GM23338 (cell line): ENCODE measurements at regions not wholly inside any gene's neighbourhood (a gene's known extent, or its start where the extent isn't known, plus 50 kb on each side); places are given as distances from the start of the nearest gene placed in this dataset.

Experiments used
- ATAC-seq: fragments of 200-7000 bp; cut with Tn5 transposase; 3 replicates; pipeline ENCODE4 v1.9.1; 2020
- DNase-seq: peaks from one replicate; pipeline ENCODE4 v3.0.0-alpha.2; 2015; ENCODE audit warnings: low spot score
- H2AFZ ChIP-seq: fragments of 200-600 bp; sonication (generic); 2 replicates; pipeline ENCODE4 v1.8.0; 2016; ENCODE audit warnings: antibody characterized with exemption, mild to moderate bottlenecking, moderate library complexity
- H3F3A ChIP-seq: fragments of 200-600 bp; sonication (generic); replicated peaks from 2 replicates; pipeline ENCODE4 v1.8.0; 2017; ENCODE audit warnings: antibody characterized with exemption, mixed run types, low read depth
- H3K27ac ChIP-seq: fragments of 200-600 bp; sonication (generic); 2 replicates; pipeline ENCODE4 v1.6.1; 2016; ENCODE audit warnings: low read depth
- H3K27me3 ChIP-seq: fragments of 200-600 bp; sonication (generic); 2 replicates; pipeline ENCODE4 v1.8.0; 2016; ENCODE audit warnings: mild to moderate bottlenecking, mixed run types, moderate library complexity; ENCODE audit not compliant: insufficient read depth
- H3K36me3 ChIP-seq: fragments of 200-600 bp; sonication (generic); 2 replicates; pipeline ENCODE4 v1.8.0; 2016; ENCODE audit warnings: mild to moderate bottlenecking; ENCODE audit not compliant: insufficient read depth
- H3K4me1 ChIP-seq: fragments of 200-600 bp; sonication (generic); 2 replicates; pipeline ENCODE4 v1.8.0; 2016; ENCODE audit warnings: mild to moderate bottlenecking, moderate library complexity; ENCODE audit not compliant: insufficient read depth
- H3K4me2 ChIP-seq: fragments of 200-600 bp; sonication (generic); 2 replicates; pipeline ENCODE4 v1.7.1; 2017; ENCODE audit warnings: mixed run types
- H3K4me3 ChIP-seq: fragments of 200-600 bp; sonication (generic); 2 replicates; pipeline ENCODE4 v1.6.1; 2016; ENCODE audit warnings: mixed run types
- H3K79me2 ChIP-seq: fragments of 200-600 bp; sonication (generic); replicated peaks from 2 replicates; pipeline ENCODE4 v1.8.0; 2017; ENCODE audit warnings: mild to moderate bottlenecking; ENCODE audit not compliant: insufficient read depth
- H3K9me2 ChIP-seq: fragments of 200-600 bp; sonication (generic); 2 replicates; pipeline ENCODE4 v1.8.0; 2017; ENCODE audit not compliant: insufficient read depth
- H4K20me1 ChIP-seq: fragments of 200-600 bp; sonication (generic); replicated peaks from 2 replicates; pipeline ENCODE4 v1.8.0; 2017; ENCODE audit warnings: mild to moderate bottlenecking; ENCODE audit not compliant: insufficient read depth
- H3K27ac Mint-ChIP-seq: 2 replicates; pipeline ENCODE4 v1.8.0; 2020; ENCODE audit warnings: inconsistent platforms, mild to moderate bottlenecking, moderate library complexity, mixed read lengths
- H3K27me3 Mint-ChIP-seq: 3 replicates; pipeline ENCODE4 v1.8.0; 2022; ENCODE audit warnings: low read depth, mild to moderate bottlenecking, moderate library complexity, mixed read lengths, inconsistent platforms; ENCODE audit not compliant: insufficient read depth, poor library complexity
- H3K36me3 Mint-ChIP-seq: 3 replicates; pipeline ENCODE4 v1.8.0; 2021; ENCODE audit warnings: low read depth, mild to moderate bottlenecking, inconsistent platforms, moderate library complexity, mixed read lengths
- H3K4me1 Mint-ChIP-seq: 3 replicates; pipeline ENCODE4 v1.8.0; 2020; ENCODE audit warnings: mild to moderate bottlenecking, inconsistent platforms, mixed read lengths
- H3K4me3 Mint-ChIP-seq: 3 replicates; pipeline ENCODE4 v1.8.0; 2021; ENCODE audit warnings: moderate library complexity, mild to moderate bottlenecking, inconsistent platforms, mixed read lengths
- H3K9me3 Mint-ChIP-seq: 3 replicates; pipeline ENCODE4 v1.8.0; 2020; ENCODE audit warnings: moderate library complexity, mild to moderate bottlenecking, inconsistent platforms, mixed read lengths
- CTCF ChIP-seq, 2 experiments: fragments of 200-600 bp in 1 of 2; sonication (generic) in 1 of 2; conservative IDR thresholded peaks; 2 replicates each; pipeline versions ENCODE4 v1.5.1 to v1.6.1; 2016 to 2017; ENCODE audit warnings: antibody characterized with exemption in 2 of 2, low read depth in 2 of 2, mild to moderate bottlenecking in 2 of 2, moderate library complexity in 1 of 2
- EZH2 ChIP-seq: fragments of 200-600 bp; sonication (generic); IDR thresholded peaks from one replicate; pipeline ENCODE4 v1.8.0; 2017; ENCODE audit warnings: antibody characterized with exemption, mild to moderate bottlenecking, low read depth; ENCODE audit not compliant: unreplicated experiment
- JUNB ChIP-seq: IDR thresholded peaks from one replicate; pipeline ENCODE4 v1.6.1; 2016; ENCODE audit warnings: antibody characterized with exemption; ENCODE audit not compliant: unreplicated experiment
- NANOG ChIP-seq: IDR thresholded peaks from 2 replicates; pipeline ENCODE4 v1.6.1; 2016; ENCODE audit warnings: antibody characterized with exemption, borderline replicate concordance
- POLR2AphosphoS5 ChIP-seq: IDR thresholded peaks from 2 replicates; pipeline ENCODE4 v1.6.1; 2016; ENCODE audit warnings: antibody characterized with exemption, low read depth
- STAT1 ChIP-seq: IDR thresholded peaks from one replicate; pipeline ENCODE4 v1.6.1; 2016; ENCODE audit warnings: antibody characterized with exemption; ENCODE audit not compliant: unreplicated experiment
- ZNF114 ChIP-seq: fragments of 250-450 bp; sonication (Bioruptor Pico); IDR thresholded peaks from 2 replicates; pipeline ENCODE4 v1.5.0; 2020; ENCODE audit warnings: mild to moderate bottlenecking, moderate library complexity
- ZNF331 ChIP-seq: fragments of 250-450 bp; sonication (Bioruptor Pico); IDR thresholded peaks from 2 replicates; pipeline ENCODE4 v1.5.0; 2020; ENCODE audit warnings: low read depth, mild to moderate bottlenecking, moderate library complexity
- TF ChIP-seq, protein P1 (sequence below): IDR thresholded peaks from one replicate; pipeline ENCODE4 v1.6.1; 2018; ENCODE audit warnings: antibody characterized with exemption; ENCODE audit not compliant: unreplicated experiment
- TF ChIP-seq, protein P2 (sequence below): fragments of 250-450 bp; sonication (Bioruptor Pico); IDR thresholded peaks from 2 replicates; pipeline ENCODE4 v1.5.0; 2020; ENCODE audit warnings: mild to moderate bottlenecking, moderate library complexity

- TF ChIP-seq, protein P1, sequence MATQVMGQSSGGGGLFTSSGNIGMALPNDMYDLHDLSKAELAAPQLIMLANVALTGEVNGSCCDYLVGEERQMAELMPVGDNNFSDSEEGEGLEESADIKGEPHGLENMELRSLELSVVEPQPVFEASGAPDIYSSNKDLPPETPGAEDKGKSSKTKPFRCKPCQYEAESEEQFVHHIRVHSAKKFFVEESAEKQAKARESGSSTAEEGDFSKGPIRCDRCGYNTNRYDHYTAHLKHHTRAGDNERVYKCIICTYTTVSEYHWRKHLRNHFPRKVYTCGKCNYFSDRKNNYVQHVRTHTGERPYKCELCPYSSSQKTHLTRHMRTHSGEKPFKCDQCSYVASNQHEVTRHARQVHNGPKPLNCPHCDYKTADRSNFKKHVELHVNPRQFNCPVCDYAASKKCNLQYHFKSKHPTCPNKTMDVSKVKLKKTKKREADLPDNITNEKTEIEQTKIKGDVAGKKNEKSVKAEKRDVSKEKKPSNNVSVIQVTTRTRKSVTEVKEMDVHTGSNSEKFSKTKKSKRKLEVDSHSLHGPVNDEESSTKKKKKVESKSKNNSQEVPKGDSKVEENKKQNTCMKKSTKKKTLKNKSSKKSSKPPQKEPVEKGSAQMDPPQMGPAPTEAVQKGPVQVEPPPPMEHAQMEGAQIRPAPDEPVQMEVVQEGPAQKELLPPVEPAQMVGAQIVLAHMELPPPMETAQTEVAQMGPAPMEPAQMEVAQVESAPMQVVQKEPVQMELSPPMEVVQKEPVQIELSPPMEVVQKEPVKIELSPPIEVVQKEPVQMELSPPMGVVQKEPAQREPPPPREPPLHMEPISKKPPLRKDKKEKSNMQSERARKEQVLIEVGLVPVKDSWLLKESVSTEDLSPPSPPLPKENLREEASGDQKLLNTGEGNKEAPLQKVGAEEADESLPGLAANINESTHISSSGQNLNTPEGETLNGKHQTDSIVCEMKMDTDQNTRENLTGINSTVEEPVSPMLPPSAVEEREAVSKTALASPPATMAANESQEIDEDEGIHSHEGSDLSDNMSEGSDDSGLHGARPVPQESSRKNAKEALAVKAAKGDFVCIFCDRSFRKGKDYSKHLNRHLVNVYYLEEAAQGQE = no peak
- TF ChIP-seq POLR2AphosphoS5 = no peak
- TF ChIP-seq NANOG = no peak
These were observed 349.7 kb upstream of the FAR2 start (continued) for GRCh38 chr12:28799348-28799747.

- H3K4me1 ChIP-seq = no peaks in the 10 kb centered on the region
- H3K36me3 ChIP-seq = no peaks in the 10 kb centered on the region
- Mint-ChIP-seq H3K36me3 (no peaks in the 10 kb centered on the region), H3K27ac (no peak overlapping the region), H3K27me3 (no peaks in the 10 kb centered on the region), H3K4me3 (no peak overlapping the region), H3K4me1 (no peaks in the 10 kb centered on the region), H3K9me3 (no peaks in the 10 kb centered on the region)
- no peaks in the 10 kb centered on the region for H3F3A ChIP-seq
- ATAC-seq (no peak), DNase-seq (no peak)
- H3K79me2 ChIP-seq = no peaks in the 10 kb centered on the region
- no peaks in the 10 kb centered on the region for H4K20me1 ChIP-seq
- H3K4me2 ChIP-seq = no peak overlapping the region
- H2AFZ ChIP-seq = no peak overlapping the region
- no peak overlapping the region for H3K27ac ChIP-seq
- H3K9me2 ChIP-seq = peaks cover 9% of the 10 kb centered on the region; the same call in 1 of the 2 replicates
- H3K4me3 ChIP-seq = no peak overlapping the region
- no peaks in the 10 kb centered on the region for H3K27me3 ChIP-seq
- no peak for TF ChIP-seq NANOG
- no peak for TF ChIP-seq ZNF114 (CRISPR knock-in tag)
- TF ChIP-seq, protein P2, sequence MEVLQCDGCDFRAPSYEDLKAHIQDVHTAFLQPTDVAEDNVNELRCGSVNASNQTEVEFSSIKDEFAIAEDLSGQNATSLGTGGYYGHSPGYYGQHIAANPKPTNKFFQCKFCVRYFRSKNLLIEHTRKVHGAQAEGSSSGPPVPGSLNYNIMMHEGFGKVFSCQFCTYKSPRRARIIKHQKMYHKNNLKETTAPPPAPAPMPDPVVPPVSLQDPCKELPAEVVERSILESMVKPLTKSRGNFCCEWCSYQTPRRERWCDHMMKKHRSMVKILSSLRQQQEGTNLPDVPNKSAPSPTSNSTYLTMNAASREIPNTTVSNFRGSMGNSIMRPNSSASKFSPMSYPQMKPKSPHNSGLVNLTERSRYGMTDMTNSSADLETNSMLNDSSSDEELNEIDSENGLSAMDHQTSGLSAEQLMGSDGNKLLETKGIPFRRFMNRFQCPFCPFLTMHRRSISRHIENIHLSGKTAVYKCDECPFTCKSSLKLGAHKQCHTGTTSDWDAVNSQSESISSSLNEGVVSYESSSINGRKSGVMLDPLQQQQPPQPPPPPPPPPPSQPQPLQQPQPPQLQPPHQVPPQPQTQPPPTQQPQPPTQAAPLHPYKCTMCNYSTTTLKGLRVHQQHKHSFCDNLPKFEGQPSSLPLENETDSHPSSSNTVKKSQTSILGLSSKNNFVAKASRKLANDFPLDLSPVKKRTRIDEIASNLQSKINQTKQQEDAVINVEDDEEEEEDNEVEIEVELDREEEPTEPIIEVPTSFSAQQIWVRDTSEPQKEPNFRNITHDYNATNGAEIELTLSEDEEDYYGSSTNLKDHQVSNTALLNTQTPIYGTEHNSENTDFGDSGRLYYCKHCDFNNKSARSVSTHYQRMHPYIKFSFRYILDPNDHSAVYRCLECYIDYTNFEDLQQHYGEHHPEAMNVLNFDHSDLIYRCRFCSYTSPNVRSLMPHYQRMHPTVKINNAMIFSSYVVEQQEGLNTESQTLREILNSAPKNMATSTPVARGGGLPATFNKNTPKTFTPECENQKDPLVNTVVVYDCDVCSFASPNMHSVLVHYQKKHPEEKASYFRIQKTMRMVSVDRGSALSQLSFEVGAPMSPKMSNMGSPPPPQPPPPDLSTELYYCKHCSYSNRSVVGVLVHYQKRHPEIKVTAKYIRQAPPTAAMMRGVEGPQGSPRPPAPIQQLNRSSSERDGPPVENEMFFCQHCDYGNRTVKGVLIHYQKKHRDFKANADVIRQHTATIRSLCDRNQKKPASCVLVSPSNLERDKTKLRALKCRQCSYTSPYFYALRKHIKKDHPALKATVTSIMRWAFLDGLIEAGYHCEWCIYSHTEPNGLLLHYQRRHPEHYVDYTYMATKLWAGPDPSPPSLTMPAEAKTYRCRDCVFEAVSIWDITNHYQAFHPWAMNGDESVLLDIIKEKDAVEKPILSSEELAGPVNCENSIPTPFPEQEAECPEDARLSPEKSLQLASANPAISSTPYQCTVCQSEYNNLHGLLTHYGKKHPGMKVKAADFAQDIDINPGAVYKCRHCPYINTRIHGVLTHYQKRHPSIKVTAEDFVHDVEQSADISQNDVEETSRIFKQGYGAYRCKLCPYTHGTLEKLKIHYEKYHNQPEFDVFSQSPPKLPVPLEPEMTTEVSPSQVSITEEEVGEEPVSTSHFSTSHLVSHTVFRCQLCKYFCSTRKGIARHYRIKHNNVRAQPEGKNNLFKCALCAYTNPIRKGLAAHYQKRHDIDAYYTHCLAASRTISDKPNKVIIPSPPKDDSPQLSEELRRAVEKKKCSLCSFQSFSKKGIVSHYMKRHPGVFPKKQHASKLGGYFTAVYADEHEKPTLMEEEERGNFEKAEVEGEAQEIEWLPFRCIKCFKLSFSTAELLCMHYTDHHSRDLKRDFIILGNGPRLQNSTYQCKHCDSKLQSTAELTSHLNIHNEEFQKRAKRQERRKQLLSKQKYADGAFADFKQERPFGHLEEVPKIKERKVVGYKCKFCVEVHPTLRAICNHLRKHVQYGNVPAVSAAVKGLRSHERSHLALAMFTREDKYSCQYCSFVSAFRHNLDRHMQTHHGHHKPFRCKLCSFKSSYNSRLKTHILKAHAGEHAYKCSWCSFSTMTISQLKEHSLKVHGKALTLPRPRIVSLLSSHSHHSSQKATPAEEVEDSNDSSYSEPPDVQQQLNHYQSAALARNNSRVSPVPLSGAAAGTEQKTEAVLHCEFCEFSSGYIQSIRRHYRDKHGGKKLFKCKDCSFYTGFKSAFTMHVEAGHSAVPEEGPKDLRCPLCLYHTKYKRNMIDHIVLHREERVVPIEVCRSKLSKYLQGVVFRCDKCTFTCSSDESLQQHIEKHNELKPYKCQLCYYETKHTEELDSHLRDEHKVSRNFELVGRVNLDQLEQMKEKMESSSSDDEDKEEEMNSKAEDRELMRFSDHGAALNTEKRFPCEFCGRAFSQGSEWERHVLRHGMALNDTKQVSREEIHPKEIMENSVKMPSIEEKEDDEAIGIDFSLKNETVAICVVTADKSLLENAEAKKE (CRISPR knock-in tag) = no peak
- TF ChIP-seq JUNB = no peak
- no peak for TF ChIP-seq CTCF (conservative IDR thresholded peaks at IDR 0.05; ENCODE audit: low read depth in 2 of 2)
- TF ChIP-seq, protein P1 = no peak
- no peak for TF ChIP-seq EZH2
- no peak for TF ChIP-seq ZNF331 (CRISPR knock-in tag)
- no peak for TF ChIP-seq STAT1
- TF ChIP-seq POLR2AphosphoS5 = no peak
These were observed 348.9 kb upstream of the FAR2 start for GRCh38 chr12:28800129-28800528.
